GM10248 (cell line): ENCODE measurements at regions not wholly inside any gene's neighbourhood (a gene's known extent, or its start where the extent isn't known, plus 50 kb on each side); places are given as distances from the start of the nearest gene placed in this dataset.

ENCODE experiments used
- CTCF ChIA-PET: fragments of 300-600 bp; sonication (Branson Sonifier 250); formaldehyde crosslinking; extraction: SDS; loops from one replicate; lab custom pipeline; 2021; ENCODE audit warnings: antibody characterized with exemption; lab: Yijun Ruan, JAX
- POLR2A ChIA-PET: fragments of 350-650 bp; sonication (Branson Sonifier 250); formaldehyde crosslinking; extraction: SDS; loops from one replicate; lab custom pipeline; 2020; ENCODE audit warnings: antibody characterized with exemption; lab: Yijun Ruan, JAX
- DNase-seq: peaks from one replicate; pipeline ENCODE4 v3.0.0; 2012; ENCODE audit errors: extremely low spot score
- TF ChIP-seq, protein P1 (sequence below): IDR thresholded peaks from 2 replicates; pipeline ENCODE4 v1.5.1; 2012; ENCODE audit warnings: mild to moderate bottlenecking, low read depth; ENCODE audit errors: extremely low read depth, missing control alignments, control extremely low read depth

GRCh38 chr2:48034295-48034694 is 128.0 kb upstream of the FBXO11 start:
- ChIA-PET POLR2A (no interaction called here), CTCF (no interaction called here)
- TF ChIP-seq, protein P1, sequence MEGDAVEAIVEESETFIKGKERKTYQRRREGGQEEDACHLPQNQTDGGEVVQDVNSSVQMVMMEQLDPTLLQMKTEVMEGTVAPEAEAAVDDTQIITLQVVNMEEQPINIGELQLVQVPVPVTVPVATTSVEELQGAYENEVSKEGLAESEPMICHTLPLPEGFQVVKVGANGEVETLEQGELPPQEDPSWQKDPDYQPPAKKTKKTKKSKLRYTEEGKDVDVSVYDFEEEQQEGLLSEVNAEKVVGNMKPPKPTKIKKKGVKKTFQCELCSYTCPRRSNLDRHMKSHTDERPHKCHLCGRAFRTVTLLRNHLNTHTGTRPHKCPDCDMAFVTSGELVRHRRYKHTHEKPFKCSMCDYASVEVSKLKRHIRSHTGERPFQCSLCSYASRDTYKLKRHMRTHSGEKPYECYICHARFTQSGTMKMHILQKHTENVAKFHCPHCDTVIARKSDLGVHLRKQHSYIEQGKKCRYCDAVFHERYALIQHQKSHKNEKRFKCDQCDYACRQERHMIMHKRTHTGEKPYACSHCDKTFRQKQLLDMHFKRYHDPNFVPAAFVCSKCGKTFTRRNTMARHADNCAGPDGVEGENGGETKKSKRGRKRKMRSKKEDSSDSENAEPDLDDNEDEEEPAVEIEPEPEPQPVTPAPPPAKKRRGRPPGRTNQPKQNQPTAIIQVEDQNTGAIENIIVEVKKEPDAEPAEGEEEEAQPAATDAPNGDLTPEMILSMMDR = no peak
- no peak for DNase-seq

DNA sequence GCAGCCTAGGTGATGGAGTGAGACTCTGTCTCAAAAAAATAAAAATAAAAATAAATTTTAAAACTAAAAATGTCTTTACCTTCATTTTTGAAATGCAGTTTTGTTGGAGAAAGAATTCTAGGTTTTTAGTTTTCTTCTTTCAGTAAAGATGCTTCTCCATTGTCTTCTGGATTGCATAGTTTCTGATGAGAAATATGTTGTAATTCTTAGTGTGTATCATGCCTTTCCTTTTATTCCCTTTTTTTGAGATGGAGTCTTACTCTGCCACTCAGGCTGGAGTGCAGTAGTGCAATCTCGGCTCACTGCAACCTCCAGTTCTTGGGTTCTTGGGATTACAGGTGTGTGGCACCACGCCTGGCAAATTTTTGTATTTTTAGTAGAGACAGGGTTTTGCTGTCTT is 130.0 kb upstream of the FBXO11 start:
- TF ChIP-seq, protein P1 = no peak
- ChIA-PET CTCF (no interaction called here), POLR2A (no interaction called here)

GRCh38 chr2:48039209-48039990 is 133.1 kb upstream of the FBXO11 start:
- POLR2A ChIA-PET = no interaction called here
- CTCF ChIA-PET = no interaction called here
- TF ChIP-seq, protein P1 = no peak

More for the DNA sequence above, 130.0 kb upstream of the FBXO11 start:
- DNase-seq = no peak

DNA sequence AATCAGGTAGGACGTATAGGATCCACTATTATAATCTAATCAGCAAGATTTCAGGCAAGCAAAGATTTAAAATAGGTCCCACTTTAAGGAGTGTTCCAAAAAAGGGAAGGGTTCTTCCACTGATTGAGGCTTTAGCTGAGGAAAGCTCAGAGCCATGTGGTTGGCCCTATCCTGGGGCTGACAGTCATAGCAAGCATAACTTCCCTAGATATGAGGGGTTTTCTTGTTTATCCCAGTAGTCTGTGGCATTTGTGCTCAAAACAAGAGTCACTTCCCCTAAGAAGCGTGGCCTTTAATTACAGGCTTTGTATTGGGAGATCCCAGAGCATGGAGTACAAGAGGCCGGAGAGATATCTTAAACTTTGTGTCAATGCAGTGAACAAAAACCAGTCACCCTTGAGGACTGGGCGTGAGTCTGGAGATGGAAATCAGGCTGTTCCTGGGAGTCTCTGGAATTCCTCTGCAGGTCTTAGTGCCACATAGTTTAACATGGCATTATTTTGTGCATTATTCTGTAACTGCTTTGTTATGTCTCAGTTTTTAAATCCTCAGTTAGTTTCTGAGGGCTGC is 136.9 kb upstream of the FBXO11 start:
- CTCF ChIA-PET = no interaction called here
- DNase-seq = no peak
- POLR2A ChIA-PET = no interaction called here
- TF ChIP-seq, protein P1 = no peak

More at GRCh38 chr2:48039209-48039990, 133.1 kb upstream of the FBXO11 start:
- DNase-seq = no peak

DNA sequence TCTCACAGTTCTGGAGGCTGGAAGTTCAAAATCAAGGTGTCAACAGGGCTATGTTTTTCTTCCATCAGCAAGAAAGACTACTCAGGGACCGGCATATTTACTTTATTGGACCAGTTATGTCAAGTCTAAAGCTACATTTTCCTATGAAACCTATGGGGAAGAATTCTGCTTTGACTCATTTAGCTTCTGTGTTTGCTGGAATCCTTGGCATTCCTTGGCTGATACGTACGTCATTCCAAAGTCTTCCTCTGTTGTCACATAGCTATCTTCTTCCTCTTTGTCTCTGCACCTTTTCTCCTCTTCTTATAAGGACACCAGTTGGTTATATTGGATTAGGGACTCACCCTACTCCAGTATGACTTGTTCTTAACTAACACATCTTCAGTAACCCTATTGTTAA is 137.4 kb upstream of the FBXO11 start:
- ChIA-PET CTCF (no interaction called here), POLR2A (no interaction called here)
- no peak for DNase-seq
- TF ChIP-seq, protein P1 = no peak

DNA sequence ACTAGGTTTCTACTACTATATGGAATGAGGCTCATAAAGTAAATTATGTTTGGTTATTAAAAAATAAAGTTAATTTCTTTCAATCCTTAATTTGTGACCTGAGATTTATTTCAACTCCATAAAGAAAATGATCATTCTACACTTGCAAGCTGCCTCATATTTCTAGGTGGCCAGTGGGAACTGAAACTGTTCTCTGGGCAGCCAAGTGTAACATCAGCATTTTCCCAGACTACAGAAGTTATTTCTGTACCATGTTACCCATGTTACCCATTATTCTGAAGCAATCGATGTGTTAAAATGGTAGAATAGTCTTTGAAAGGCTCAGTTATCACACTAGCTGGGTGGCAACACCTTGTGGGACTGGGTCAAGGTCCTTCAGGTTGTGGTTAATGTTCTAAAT is 139.3 kb upstream of the FBXO11 start:
- DNase-seq = no peak
- POLR2A ChIA-PET = no interaction called here
- TF ChIP-seq, protein P1 = no peak
- CTCF ChIA-PET = no interaction called here
